ENCODE measurements at regions not wholly inside any gene's neighbourhood (a gene's known extent, or its start where the extent isn't known, plus 50 kb on each side); places are given as distances from the start of the nearest gene placed in this dataset.

DNA sequence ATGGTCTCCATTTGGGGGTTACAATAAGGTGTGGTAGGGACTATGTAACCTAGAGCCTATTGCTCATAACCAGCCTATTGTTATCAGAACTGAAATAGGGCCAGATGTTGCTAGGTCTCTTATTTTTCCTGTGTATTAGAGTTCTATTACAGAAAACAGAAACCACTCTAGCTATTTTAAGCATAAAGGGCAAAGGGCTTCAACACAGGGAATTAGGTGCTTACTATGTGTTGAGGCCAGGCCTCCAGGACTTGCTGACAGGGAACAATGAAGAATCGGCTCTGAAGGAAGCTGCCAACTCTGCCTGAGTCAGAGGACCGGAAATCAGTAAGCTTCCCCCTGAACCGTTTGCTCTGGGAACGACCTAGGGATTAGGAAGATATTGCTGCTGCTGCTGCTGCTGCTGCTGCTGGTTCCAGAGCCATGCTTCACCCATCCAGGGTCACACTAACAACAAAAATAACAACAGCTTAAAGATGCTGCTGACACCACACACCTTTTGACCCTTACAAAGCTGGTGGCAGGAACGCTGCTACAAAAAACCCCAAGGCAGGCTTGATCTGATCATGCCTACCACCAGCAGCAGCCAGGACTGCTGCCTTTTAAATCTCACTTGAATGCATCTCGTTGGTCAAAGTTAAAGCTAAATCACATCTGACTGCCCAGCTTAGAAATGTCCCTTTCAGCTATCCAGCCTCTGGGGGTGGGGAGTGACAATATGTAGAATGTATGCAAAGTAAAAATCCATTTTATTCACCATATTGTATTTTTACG is 276.9 kb upstream of the IL12A start:
- Histone ChIP-seq H3K9me3 (ENCODE audit: control insufficient read depth in 1 of 2, insufficient read depth in 1 of 2, low read depth in 1 of 2, low read length in 2 of 2) (no peaks in the 10 kb centered on the region), H3K9me2 (ENCODE audit: insufficient read depth) (no peaks in the 10 kb centered on the region), H3K4me1 (ENCODE audit: control insufficient read depth in 1 of 2, insufficient read depth in 2 of 2, low read length in 2 of 2) (no peaks in the 10 kb centered on the region), H3K79me2 (ENCODE audit: insufficient read depth, low read length) (no peaks in the 10 kb centered on the region), H3K27me3 (ENCODE audit: insufficient read depth, low read length) (no peaks in the 10 kb centered on the region), H3K4me2 (ENCODE audit: low read length) (no peak overlapping the region), H3K9ac (ENCODE audit: low read length) (no peak overlapping the region), H2AFZ (ENCODE audit: low read depth, low read length, poor library complexity, severe bottlenecking) (no peak overlapping the region), H3K36me3 (ENCODE audit: control insufficient read depth in 1 of 2, insufficient read depth in 2 of 2, low read length in 2 of 2) (no peaks in the 10 kb centered on the region), H3K4me3 (replicated peaks in 1 of 2; ENCODE audit: low read depth in 1 of 2, low read length in 2 of 2) (no peak overlapping the region), H3K27ac (ENCODE audit: low read depth, low read length) (no peak overlapping the region), H4K20me1 (ENCODE audit: insufficient read depth) (no peaks in the 10 kb centered on the region)
- no peak for TF ChIP-seq POLR2AphosphoS5 (IDR thresholded peaks at IDR 0.05; ENCODE audit: low read depth, low read length)
- no peak for TF ChIP-seq JUND (IDR thresholded peaks at IDR 0.05)
- TF ChIP-seq, protein P1, sequence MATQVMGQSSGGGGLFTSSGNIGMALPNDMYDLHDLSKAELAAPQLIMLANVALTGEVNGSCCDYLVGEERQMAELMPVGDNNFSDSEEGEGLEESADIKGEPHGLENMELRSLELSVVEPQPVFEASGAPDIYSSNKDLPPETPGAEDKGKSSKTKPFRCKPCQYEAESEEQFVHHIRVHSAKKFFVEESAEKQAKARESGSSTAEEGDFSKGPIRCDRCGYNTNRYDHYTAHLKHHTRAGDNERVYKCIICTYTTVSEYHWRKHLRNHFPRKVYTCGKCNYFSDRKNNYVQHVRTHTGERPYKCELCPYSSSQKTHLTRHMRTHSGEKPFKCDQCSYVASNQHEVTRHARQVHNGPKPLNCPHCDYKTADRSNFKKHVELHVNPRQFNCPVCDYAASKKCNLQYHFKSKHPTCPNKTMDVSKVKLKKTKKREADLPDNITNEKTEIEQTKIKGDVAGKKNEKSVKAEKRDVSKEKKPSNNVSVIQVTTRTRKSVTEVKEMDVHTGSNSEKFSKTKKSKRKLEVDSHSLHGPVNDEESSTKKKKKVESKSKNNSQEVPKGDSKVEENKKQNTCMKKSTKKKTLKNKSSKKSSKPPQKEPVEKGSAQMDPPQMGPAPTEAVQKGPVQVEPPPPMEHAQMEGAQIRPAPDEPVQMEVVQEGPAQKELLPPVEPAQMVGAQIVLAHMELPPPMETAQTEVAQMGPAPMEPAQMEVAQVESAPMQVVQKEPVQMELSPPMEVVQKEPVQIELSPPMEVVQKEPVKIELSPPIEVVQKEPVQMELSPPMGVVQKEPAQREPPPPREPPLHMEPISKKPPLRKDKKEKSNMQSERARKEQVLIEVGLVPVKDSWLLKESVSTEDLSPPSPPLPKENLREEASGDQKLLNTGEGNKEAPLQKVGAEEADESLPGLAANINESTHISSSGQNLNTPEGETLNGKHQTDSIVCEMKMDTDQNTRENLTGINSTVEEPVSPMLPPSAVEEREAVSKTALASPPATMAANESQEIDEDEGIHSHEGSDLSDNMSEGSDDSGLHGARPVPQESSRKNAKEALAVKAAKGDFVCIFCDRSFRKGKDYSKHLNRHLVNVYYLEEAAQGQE (IDR thresholded peaks at IDR 0.05; ENCODE audit: low read depth) = no peak
- TF ChIP-seq SP1 (IDR thresholded peaks at IDR 0.05; ENCODE audit: low read depth) = no peak
- TF ChIP-seq, protein P2, sequence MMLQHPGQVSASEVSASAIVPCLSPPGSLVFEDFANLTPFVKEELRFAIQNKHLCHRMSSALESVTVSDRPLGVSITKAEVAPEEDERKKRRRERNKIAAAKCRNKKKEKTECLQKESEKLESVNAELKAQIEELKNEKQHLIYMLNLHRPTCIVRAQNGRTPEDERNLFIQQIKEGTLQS (IDR thresholded peaks at IDR 0.05) = no peak
- TF ChIP-seq EZH2 (IDR thresholded peaks at IDR 0.05) = no peak
- TF ChIP-seq ZFX (IDR thresholded peaks at IDR 0.05) = no peak
- TF ChIP-seq, protein P3, sequence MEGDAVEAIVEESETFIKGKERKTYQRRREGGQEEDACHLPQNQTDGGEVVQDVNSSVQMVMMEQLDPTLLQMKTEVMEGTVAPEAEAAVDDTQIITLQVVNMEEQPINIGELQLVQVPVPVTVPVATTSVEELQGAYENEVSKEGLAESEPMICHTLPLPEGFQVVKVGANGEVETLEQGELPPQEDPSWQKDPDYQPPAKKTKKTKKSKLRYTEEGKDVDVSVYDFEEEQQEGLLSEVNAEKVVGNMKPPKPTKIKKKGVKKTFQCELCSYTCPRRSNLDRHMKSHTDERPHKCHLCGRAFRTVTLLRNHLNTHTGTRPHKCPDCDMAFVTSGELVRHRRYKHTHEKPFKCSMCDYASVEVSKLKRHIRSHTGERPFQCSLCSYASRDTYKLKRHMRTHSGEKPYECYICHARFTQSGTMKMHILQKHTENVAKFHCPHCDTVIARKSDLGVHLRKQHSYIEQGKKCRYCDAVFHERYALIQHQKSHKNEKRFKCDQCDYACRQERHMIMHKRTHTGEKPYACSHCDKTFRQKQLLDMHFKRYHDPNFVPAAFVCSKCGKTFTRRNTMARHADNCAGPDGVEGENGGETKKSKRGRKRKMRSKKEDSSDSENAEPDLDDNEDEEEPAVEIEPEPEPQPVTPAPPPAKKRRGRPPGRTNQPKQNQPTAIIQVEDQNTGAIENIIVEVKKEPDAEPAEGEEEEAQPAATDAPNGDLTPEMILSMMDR (IDR thresholded peaks at IDR 0.05 in 2 of 3, conservative IDR thresholded peaks at IDR 0.05 in 1 of 3; ENCODE audit: borderline replicate concordance in 1 of 3, insufficient read depth in 1 of 3, low read depth in 2 of 3, low read length in 2 of 3) = no peak
- TF ChIP-seq CBX3 (IDR thresholded peaks at IDR 0.05; ENCODE audit: low read depth) = no peak
- no peak for TF ChIP-seq CEBPB (IDR thresholded peaks at IDR 0.05; ENCODE audit: low read depth)
- TF ChIP-seq TCF7L2 (IDR thresholded peaks at IDR 0.05; ENCODE audit: borderline replicate concordance, extremely low read depth, insufficient read depth, insufficient read length) = no peak
- no peak for TF ChIP-seq EZH2phosphoT487 (IDR thresholded peaks at IDR 0.05; ENCODE audit: borderline replicate concordance)
- no peak for TF ChIP-seq ZNF274 (IDR thresholded peaks at IDR 0.05; ENCODE audit: low read depth, low read length)
- TF ChIP-seq EGR1 (IDR thresholded peaks at IDR 0.05; ENCODE audit: low read depth) = no peak
- TF ChIP-seq FOSL1 (IDR thresholded peaks at IDR 0.05; ENCODE audit: low read depth) = no peak
- no peak for TF ChIP-seq YY1 (IDR thresholded peaks at IDR 0.05; ENCODE audit: extremely low read depth, insufficient replicate concordance, low read depth, low read length)
- no peak for TF ChIP-seq ELF1 (IDR thresholded peaks at IDR 0.05; ENCODE audit: borderline replicate concordance, low read depth)
- TF ChIP-seq SRF (IDR thresholded peaks at IDR 0.05; ENCODE audit: low read depth) = no peak
- TF ChIP-seq POLR2A (IDR thresholded peaks at IDR 0.05; ENCODE audit: borderline replicate concordance, extremely low read depth, insufficient read depth, insufficient read length) = no peak
- RAD21 ChIA-PET (ENCODE audit: low non-redundant PET in 1 of 2, low total read pairs in 2 of 2, uncharacterized antibody in 2 of 2, unreplicated experiment in 2 of 2) = no interaction called here
- BruUV-seq (replicated peaks) = no TSS peak
- DNase-seq (ENCODE audit: low read depth, low spot score) = no peak
- no peak for ATAC-seq
- intact Hi-C loops (cut with micrococcal nuclease) = no loop called here
- POLR2A ChIA-PET = interaction anchor here (1.3 kb wide), 1 partner anchor 9 kb away, joined by 3 read pairs; no protein-coding TSS in a partner anchor
- CTCF ChIA-PET = no interaction called here

Measured in HCT116 (cell line).